Motor neuron (in vitro differentiated cells): ENCODE measurements at regions not wholly inside any gene's neighbourhood (a gene's known extent, or its start where the extent isn't known, plus 50 kb on each side); places are given as distances from the start of the nearest gene placed in this dataset.

Source experiments
- ATAC-seq, 8 experiments: fragments of 200-7000 bp; cut with Tn5 transposase; replicated peaks in 6 of 8; 2 replicates each; pipeline ENCODE4 v1.8.0; 2021; ENCODE audit warnings: mild to moderate bottlenecking in 8 of 8, moderate library complexity in 8 of 8
- H3K27ac ChIP-seq, 2 donors: fragments of 250-450 bp; sonication (Bioruptor Pico); 2 replicates each; pipeline ENCODE4 v1.9.0; 2021; ENCODE audit warnings: antibody characterized with exemption in 2 of 2, mild to moderate bottlenecking in 2 of 2, moderate library complexity in 1 of 2
- H3K4me1 ChIP-seq, 2 donors: fragments of 250-450 bp; sonication (Bioruptor Pico); replicated peaks in 1 of 2; 2 replicates each; pipeline ENCODE4 v1.6.1; 2021; ENCODE audit warnings: antibody characterized with exemption in 2 of 2, mild to moderate bottlenecking in 2 of 2, moderate library complexity in 1 of 2
- H3K4me3 ChIP-seq, 5 donors: fragments of 250-450 bp; sonication (Bioruptor Pico); 2 replicates each; pipeline ENCODE4 v1.9.0; 2021; ENCODE audit warnings: antibody characterized with exemption in 5 of 5, mild to moderate bottlenecking in 5 of 5, moderate library complexity in 4 of 5
- WGBS, 10 experiments: fragments of 450-650 bp; shearing (Covaris generic); methylation state at CpG; one replicate each; pipeline ENCODE4 v1.0.0; 2022; 5-methylcytosine and 5-hydroxymethylcytosine counted together
- in situ Hi-C, 9 experiments: fragments of 400-800 bp; cut with MboI; loops; one replicate each; pipeline ENCODE4 v1.15.0; 2021; ENCODE audit warnings: low sequenced_read_pairs in 9 of 9, low pct_unique_long_range_greater_than_20kb in 2 of 9; ENCODE audit not compliant: unreplicated experiment in 9 of 9

DNA sequence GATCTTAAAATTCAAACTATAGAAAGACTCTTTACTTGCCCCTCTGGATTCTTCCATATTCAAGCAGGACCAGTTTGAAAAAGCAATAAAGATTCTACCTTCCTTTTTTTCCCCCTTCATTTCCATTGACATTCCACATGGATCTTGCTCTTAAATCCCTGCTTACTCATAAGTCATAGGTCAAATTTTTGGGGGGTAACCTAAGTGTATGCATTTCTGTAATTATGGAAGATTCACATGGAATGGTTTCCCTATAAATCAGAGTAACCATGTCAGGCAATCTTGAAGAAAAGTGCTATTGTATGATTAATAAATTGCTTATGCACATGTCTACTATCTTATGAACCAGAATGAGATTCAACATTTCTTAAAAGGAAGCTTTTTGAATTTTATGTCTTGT lies 551.0 kb downstream of the HAO1 start:
- in situ Hi-C loops, result no loop called here
- ATAC-seq, result no peak
- H3K4me3 ChIP-seq, result no peak overlapping the region
- H3K4me1 ChIP-seq, result peaks cover 12 to 24% of the 10 kb centered on the region in 2 donors
- no peak overlapping the region for H3K27ac ChIP-seq

GRCh38 chr20:7392542-7393206 lies 547.6 kb downstream of the HAO1 start:
- peak in 5 of 8 experiments; percentile 53 to 87 (median 76) for ATAC-seq
- Histone ChIP-seq H3K4me1 (peaks cover 12 to 24% of the 10 kb centered on the region in 2 donors), H3K27ac (no peak overlapping the region), H3K4me3 (no peak overlapping the region)
- WGBS, 10 experiments, result 25 to 71% (median 42%) methylated on average over 1 to 3 of the region's 4 CpGs; no CpG with 5 or more reads in 2 of the 10 experiments
- in situ Hi-C loops, result no loop called here

- Histone ChIP-seq H3K27ac (no peak overlapping the region), H3K4me1 (no peaks in the 10 kb centered on the region), H3K4me3 (no peak overlapping the region)
- 67 to 98% (median 96%) methylated on average over 4 to 6 of the region's 6 CpGs for WGBS, 10 experiments
- in situ Hi-C loops, result no loop called here
- ATAC-seq, result no peak
These were observed 541.1 kb downstream of the HAO1 start for GRCh38 chr20:7399114-7399513.

DNA sequence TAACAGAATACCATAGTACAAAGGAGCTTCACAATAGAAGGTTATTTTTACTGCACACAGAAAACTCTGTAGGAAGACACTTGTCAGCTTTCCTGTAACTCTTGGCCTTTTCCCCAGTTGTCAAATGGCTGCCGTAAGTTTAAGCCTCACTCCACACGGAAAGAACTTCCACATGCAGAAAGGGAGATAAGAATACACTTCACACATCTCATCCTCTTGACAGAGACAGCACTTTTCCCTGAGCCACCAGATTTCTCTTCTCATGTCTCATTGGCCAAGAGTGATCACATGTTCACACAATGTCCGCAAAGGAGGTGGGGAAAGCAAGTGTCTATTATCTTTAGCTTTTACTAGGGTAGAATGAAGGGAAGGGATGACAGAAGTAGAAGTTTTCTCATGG lies 540.7 kb downstream of the HAO1 start:
- ATAC-seq, result no peak
- no peak overlapping the region for H3K4me3 ChIP-seq
- 40 to 100% (median 82%) methylated on average over 1 to 2 of the region's 3 CpGs; no CpG with 5 or more reads in 2 of the 10 experiments for WGBS, 10 experiments
- H3K4me1 ChIP-seq, result no peaks in the 10 kb centered on the region
- H3K27ac ChIP-seq, result no peak overlapping the region
- in situ Hi-C loops, result no loop called here

- Histone ChIP-seq H3K4me1 (no peaks in the 10 kb centered on the region), H3K27ac (no peak overlapping the region), H3K4me3 (no peak overlapping the region)
- in situ Hi-C loops, result no loop called here
- ATAC-seq, result no peak
- 13 to 100% (median 100%) methylated on average over 1 of the region's 1 CpG; no CpG with 5 or more reads in 5 of the 10 experiments for WGBS, 10 experiments
These were observed 533.6 kb downstream of the HAO1 start for GRCh38 chr20:7406671-7407070.

GRCh38 chr20:7410150-7410549 lies 530.1 kb downstream of the HAO1 start:
- in situ Hi-C loops, result no loop called here
- Histone ChIP-seq H3K4me1 (no peaks in the 10 kb centered on the region), H3K27ac (no peak overlapping the region), H3K4me3 (no peak overlapping the region)
- WGBS, 10 experiments, result 25 to 88% (median 63%) methylated on average over 1 to 3 of the region's 3 CpGs; no CpG with 5 or more reads in 2 of the 10 experiments
- ATAC-seq, result no peak

GRCh38 chr20:7411075-7411474 lies 529.2 kb downstream of the HAO1 start:
- no peak overlapping the region for H3K4me3 ChIP-seq
- 40 to 100% (median 78%) methylated on average over 1 to 5 of the region's 5 CpGs; no CpG with 5 or more reads in 1 of the 10 experiments for WGBS, 10 experiments
- ATAC-seq, result no peak
- no peaks in the 10 kb centered on the region for H3K4me1 ChIP-seq
- in situ Hi-C loops, result no loop called here
- H3K27ac ChIP-seq, result no peak overlapping the region

- H3K27ac ChIP-seq, result no peak overlapping the region
- no peak overlapping the region for H3K4me3 ChIP-seq
- in situ Hi-C loops, result no loop called here
- ATAC-seq, result no peak
- no peaks in the 10 kb centered on the region for H3K4me1 ChIP-seq
These were observed 524.8 kb downstream of the HAO1 start for GRCh38 chr20:7415427-7415826.

DNA sequence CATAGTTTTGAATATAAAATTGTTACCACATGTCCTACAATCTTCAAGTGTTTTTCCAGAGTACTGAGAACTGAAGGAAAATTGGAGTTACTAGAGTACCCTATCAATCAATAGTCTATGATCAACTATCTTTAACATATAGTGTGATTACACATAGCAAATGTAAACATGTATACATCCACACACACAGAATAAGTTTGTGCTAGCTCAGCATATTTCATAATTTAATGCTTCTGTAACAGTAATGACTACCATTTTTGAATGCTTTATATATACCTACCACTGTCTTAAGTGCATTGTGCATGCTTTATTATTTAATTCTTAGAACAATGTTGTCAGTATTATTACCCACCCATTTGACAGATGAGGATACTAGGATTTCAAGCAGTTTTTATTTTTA lies 523.9 kb downstream of the HAO1 start:
- Histone ChIP-seq H3K4me1 (no peaks in the 10 kb centered on the region), H3K4me3 (no peak overlapping the region), H3K27ac (no peak overlapping the region)
- in situ Hi-C loops, result no loop called here
- no peak for ATAC-seq

DNA sequence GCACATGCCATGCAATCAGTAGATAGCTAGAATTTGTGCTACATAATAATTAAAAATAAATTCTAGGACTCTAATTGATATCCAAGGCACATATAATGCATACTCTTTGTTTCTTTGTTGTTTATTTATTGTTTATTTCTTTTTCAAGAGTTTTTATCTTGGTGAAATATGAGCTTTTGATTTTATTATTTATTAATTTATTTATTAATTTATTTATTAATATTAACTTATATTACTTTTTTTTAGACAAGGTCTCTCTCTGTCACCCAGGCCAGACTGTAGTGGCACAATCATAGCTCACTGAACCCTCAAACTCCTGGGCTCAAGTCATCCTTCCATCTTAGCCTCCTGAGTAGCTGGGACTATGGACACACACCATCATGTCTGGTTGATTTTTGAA lies 519.9 kb downstream of the HAO1 start:
- Histone ChIP-seq H3K4me1 (no peaks in the 10 kb centered on the region), H3K4me3 (no peak overlapping the region), H3K27ac (no peak overlapping the region)
- ATAC-seq, result no peak
- in situ Hi-C loops, result no loop called here

DNA sequence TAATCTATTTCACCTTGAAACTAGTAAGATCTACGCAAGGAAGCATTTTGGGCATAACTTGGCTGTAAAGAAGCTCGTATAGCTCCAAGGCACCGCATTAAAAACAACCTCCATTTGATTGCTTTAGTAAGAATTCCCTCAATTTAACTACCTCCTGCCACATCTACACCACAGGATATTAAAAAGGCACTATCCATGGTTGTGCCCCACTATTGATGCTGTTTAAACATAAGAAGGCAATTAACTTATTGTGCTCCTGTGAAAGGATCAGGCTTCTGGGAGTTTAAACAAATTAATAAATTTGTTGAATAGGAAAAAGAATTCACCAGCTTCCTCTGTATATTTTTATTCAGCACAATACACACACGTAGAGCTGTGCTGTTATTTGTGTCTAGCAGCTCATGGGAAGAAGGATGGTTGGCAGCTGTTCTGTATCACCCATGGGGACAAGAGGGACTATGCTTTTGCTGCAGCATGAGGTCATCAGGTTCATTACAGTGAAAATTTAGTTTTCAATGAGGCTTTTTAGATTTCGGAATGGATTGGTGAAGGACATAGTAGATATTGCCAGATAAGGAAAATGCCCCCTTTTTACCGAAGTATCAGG lies 513.3 kb downstream of the HAO1 start:
- Histone ChIP-seq H3K4me1 (peaks cover 0 to 11% of the 10 kb centered on the region in 2 donors), H3K27ac (no peak overlapping the region), H3K4me3 (no peak overlapping the region)
- ATAC-seq, result peak in 5 of 8 experiments; percentile 54 to 98 (median 76)
- in situ Hi-C loops, result no loop called here
- WGBS, 10 experiments, result 36 to 100% (median 76%) methylated on average over 1 to 5 of the region's 6 CpGs; no CpG with 5 or more reads in 1 of the 10 experiments

DNA sequence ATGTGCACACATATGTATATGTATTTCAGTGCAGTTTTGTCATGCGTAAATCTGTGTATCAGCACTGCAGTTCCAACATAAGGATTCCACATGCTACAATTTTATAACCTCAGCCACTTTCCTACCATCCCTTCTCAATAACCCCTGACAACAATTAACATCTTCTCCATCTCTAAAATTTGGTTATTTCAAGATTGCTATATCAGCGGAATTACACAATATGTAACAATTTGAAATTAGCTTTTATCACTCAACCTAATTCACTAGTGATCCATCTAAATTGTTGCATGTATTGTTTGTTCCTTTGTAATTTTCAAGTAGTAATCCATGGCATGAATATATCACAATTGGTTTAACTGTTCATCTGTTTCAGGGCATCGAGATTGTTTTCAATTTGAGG lies 511.3 kb downstream of the HAO1 start:
- H3K4me1 ChIP-seq, result peaks cover 0 to 11% of the 10 kb centered on the region in 2 donors
- in situ Hi-C loops, result no loop called here
- H3K4me3 ChIP-seq, result no peak overlapping the region
- no peak for ATAC-seq
- H3K27ac ChIP-seq, result no peak overlapping the region
- 25 to 100% (median 69%) methylated on average over 1 to 3 of the region's 3 CpGs; no CpG with 5 or more reads in 2 of the 10 experiments for WGBS, 10 experiments

DNA sequence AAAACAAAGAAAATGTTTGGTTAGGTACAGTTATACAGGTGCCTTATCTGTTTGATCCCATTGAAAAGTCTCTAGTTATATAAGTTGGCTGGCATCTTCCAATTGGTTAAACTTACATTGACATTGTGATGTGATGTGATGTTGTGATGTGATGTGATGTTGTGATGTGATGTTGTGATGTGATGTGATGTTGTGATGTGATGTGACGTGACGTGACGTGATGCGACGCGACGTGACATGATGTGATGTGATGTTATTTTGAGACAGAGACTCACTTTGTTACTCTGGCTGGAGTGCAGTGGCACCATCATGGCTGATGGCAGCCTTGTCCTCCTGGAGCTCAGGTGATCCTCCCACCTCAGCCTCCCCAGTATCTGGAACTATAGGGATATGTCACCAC lies 507.6 kb downstream of the HAO1 start:
- Histone ChIP-seq H3K4me1 (no peaks in the 10 kb centered on the region), H3K27ac (no peak overlapping the region), H3K4me3 (no peak overlapping the region)
- WGBS, 10 experiments, result 83 to 100% (median 92%) methylated on average over 3 to 7 of the region's 7 CpGs; no CpG with 5 or more reads in 6 of the 10 experiments
- in situ Hi-C loops, result no loop called here
- ATAC-seq, result no peak

GRCh38 chr20:7437311-7437710 lies 502.9 kb downstream of the HAO1 start:
- in situ Hi-C loops, result no loop called here
- Histone ChIP-seq H3K4me1 (no peaks in the 10 kb centered on the region), H3K4me3 (no peak overlapping the region), H3K27ac (no peak overlapping the region)
- no peak for ATAC-seq
- WGBS, 10 experiments, result 62 to 100% (median 92%) methylated on average over 1 to 3 of the region's 3 CpGs; no CpG with 5 or more reads in 3 of the 10 experiments
